Stimulated activated naive CD4-positive, alpha-beta T cell treated with Interleukin-2 at 50 U/mL for 16 hours (primary cell): ENCODE measurements at regions not wholly inside any gene's neighbourhood (a gene's known extent, or its start where the extent isn't known, plus 50 kb on each side); places are given as distances from the start of the nearest gene placed in this dataset.
"Not testable (repeated sequence)": the region's sequence is repeated elsewhere in the genome, so short reads cannot be mapped to it uniquely, and the experiment has no call there.

Source experiments
- DNase-seq: peaks from one replicate; lab custom pipeline; 2025; lab: John Stamatoyannopoulos, UW

DNA sequence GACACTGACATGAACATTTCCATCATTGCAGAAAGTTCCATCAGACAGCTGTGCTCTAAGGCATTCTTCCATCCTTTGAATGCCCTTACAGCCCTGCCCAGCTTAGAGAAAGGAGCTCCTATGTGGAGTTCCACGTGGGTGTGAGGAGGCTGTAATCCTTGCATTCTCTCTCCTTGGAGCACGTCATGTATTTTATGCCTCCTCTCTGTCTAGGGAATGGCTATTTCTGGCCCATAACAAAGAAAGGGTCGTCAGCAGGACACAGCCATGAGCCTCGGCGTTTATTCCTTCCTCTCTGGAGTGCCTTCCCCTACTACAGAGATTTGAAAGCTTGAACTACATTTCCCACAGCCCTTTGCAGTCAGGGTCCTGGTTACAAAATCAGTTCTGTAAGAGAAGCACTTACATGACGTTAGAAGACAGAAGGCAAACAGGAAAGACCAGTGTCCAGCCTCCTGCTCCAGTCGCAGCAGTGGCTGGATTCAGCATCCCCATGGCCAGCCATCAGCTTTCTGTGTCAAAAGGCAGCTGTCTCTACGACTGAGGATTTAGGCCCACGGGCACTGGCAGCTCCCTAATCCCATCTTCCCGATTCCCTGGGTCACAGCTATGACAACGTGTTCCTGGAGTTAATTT is 234.9 kb downstream of the TFCP2L1 start:
- no peak for DNase-seq

DNA sequence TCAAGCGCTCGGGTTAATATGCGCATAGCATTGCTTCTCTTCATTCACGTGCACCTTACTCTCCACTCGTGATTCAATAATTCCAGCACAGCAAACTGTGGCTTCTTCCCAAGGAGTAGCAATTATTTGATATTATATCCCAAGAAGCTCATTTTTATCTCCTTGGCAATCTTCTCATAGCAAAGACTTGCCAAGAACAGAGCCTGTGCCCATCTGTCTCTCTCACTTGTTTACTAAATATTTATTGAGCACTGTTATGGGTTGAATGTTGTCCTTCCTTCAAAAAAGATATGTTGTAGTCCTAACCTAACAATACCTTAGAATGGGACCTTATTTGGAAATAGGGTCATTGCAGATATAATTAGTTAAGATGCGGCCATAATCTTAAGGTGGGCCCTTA is 233.7 kb downstream of the TFCP2L1 start:
- no peak for DNase-seq

DNA sequence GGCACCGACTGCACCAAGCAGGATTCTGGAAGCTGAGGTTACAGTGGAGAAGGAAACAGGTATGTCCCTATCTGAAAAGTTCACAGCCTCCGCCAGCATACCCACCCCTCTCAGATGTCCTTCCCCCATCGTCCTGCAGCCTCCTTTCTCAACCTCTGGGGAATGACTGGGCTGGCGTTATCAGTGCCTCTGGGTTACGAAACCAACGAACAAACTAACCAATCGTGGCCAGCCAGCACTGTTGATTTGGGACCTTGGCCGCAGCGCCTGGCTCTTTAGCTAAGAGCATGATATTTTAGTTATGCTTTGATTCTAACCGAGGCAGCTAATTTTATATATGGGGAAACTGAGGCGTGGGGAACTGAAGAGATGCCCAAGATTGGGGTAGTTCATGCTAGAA is 233.0 kb downstream of the TFCP2L1 start:
- DNase-seq: no peak

DNA sequence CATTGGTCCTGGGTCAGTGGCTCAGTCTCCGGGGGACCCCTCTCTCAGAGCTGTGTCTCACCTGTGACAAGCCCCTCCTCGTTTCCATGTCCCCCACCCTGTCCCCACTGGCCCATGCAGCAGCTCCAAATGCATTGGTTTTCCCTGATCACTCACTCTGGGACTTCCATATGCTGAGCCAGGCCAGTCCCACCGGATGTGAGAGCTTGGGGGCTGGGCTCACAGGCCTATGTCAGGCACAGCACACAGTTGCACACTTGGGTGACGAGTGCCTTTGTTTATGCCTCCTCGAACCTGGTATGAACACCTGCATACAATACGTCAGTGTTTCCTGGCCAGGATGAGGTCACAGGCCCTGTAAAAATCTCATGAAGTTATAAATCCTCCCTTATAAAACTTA is 232.5 kb downstream of the TFCP2L1 start:
- DNase-seq: no peak

DNA sequence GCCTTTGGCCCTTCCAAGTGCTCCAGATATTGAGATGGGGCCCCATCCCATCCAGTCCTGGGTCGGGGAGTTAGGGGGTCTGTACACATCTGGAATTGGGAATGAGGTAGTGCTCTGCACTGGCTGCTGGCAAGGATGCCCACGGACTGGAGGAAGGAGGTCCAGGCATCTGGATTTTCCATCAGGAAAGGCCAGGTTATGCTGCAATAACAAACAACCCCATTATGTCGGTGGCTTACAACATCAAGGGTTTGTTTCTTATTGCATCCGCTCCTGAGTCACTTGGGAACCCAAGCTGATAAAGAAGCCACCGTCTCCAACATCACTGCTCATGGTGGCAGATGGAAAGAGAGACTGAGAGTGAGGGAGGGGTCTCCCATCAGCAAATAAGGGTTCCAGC is 229.9 kb downstream of the TFCP2L1 start:
- DNase-seq: no peak

DNA sequence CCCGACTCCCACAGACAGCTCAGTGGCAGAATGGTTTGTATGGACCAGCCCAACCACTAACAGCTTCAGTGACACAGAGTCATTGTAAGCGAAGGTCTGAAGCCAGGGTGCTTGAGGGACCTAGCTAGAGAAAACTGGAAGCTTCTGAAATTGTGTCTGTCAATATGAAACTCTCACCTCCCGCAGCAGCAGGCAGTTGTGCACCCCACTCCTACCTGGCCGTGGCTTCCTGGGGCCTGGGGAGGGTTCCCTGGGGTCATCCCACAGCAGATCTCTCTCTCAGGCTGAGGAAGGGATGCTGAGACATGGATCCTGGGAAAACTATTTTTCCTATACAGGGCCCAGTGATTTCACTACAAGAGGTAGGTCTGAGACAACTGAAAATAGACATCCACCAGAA is 229.5 kb downstream of the TFCP2L1 start:
- DNase-seq: no peak

DNA sequence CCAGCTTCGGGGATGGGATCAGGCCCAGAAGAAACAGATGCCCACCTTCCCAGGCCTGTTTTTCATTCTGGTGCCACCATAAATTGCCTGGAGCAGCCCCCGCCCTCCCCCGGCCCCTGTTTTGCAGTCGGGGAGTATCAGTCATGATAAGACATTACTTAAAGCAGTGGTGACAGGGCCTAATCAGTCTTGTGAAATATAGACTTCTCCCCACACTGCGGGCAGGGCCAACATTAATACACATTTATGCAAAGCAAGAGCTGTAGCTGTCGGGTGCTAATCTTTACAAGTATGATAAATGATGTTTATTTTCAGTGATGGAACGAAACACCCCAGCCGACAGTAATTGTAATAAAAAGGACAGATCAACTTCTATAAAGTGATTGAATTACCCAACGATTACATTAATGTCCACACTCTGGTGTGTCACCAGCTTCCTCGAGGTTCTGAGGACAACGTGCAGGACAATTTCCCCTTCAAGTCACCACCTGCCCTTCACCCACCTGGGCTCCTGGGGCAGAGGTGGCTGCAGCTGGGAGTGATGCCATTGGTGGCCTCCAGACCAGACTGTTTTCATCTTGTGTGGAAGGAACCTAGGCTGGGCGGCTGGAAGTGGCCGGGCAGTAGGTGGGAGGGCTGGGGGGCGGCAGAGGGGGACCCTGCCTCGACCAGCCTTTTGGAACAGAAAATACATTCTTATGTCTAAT is 226.0 kb downstream of the TFCP2L1 start:
- DNase-seq: no peak

DNA sequence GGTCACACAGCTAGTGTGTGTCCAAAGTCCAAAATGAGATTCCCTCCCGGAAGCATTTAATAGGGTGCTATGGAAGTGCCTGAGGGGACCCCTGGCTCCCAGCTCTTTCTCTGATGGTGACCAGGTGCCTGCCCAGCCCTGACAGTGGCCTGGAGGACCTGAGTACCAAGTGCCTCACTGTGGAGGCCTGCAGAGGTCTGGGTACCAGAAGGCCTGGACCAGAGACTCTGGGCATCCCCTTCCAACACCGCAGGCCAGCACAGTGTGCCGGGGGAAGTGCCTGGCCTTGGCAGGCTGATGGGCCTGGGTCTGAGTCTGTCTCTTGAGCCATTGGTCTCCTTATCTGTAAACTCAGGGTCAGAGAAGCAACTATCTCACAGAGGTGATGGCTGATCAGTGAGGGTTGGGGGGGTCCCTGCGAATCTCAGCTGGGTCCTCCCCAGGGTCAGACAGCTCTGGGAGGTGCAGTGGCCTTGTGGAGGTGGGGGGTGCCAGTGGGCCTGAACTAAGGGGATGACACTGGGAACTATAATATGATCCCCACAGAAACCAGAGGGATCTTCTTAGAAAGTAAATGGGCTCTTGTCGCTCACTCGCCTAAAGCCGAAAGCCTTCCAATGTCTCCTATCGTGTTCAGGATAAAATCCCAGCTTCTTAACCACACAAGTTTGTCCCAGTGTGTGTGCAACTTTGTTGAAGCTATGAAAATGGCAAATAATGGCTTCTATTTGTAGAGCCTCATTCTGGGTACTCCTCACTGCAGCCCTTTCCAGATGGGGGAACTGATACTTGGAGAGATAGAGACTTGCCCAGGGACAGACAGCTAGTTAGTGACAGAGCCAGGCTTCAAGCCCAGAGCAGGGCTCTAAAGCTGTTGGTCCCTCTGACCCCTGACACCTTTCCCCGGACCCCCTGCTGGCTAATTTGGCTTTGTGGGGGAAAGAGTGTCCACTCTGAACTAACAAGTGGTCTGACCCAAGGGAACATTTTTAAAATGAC is 225.1 kb downstream of the TFCP2L1 start:
- DNase-seq: no peak

DNA sequence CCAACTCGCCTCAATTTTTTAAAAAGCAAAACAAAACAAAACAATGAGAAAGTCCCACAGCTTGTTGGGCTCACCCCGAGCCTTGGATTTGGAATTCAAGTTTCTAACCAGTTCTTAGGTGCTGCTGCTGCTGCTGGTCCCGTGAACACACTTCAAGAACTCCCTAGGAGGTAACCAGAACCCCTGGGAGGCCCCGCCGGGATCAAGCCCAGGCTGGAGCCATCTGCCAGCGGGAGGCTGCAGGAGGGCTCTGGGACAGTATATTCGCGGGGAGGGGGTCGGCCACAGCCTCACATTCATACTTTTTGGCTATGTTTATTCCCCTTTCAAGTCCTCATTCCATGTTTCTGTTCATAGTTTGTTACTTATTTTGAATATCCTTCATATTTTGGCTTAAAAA is 223.4 kb downstream of the TFCP2L1 start:
- no peak for DNase-seq

DNA sequence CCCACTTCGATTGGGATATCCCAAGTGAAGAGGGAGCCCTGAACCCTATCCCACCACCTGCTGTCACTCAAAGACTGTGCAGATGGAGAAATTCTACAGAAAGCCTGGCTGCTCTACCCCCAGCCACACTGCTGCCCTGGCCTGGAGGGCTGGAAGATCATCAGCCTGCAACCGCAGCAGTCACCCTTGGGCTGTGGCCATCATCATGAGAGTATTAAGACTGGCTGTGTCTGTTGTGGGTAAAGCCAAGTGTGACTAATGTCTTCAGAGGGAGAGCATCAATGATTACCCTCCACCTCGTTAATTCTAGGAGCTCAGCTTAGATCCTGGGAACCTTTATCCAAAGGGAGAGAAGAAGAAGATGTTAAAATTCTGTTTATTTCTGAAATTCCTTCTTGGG is 221.5 kb downstream of the TFCP2L1 start:
- DNase-seq: no peak

DNA sequence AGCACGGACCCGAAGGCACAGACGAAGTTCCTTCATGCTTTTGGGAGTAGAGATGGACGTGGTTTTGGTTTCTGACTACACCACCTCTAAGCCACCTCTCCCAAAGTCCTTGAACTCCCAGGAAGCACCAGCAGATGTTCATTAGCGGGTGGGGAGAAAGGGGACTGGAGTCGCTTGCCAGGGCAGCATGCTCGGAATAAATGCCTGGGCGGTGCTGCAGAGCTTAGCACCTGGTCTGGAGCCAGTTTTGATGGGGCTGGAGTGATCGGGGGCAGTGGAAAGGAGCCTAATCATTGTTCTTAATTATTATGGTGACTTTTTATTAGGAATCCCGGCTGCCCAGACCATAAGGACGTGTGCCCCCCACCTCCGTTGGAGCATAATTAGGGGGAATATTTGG is 220.8 kb downstream of the TFCP2L1 start:
- DNase-seq: no peak

DNA sequence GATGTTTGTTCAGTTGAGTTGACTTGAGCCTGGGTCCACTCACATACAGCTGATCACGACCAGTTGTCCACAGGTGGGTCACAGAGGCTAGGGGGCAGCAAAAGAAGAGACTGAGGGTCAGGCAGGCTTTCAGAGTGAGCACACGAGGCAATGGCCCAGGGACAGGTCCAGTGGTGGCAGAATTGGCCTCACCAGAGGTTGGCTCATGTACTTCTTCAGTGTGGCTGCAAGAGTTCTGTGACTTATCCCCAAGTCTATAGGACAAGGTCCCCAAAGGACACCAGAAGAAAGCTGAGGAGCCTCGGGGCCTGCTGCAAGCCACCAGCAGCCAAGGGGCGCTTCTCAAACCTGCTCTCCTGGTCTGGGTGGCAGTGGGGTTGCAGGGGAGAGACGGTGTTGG is 219.8 kb downstream of the TFCP2L1 start:
- no peak for DNase-seq

DNA sequence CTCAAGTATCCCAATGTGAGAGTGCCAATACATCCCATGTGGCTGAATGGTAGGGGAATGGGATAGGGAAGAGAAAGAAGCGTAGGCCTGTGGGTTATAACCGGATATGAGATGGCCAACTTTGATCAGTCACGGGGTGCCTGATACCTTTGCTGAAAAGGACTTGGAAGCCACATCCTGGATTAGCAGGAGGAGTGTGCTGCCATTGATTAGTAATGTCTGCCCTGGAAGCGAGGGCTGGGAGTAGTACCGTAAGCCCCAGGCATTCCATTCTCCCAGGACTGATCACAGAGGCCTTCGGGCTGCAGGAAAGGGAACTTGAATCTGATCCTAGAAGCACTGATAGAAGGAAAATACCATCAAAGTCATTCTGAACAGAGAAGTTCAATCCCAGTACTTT is 218.5 kb downstream of the TFCP2L1 start:
- no peak for DNase-seq

DNA sequence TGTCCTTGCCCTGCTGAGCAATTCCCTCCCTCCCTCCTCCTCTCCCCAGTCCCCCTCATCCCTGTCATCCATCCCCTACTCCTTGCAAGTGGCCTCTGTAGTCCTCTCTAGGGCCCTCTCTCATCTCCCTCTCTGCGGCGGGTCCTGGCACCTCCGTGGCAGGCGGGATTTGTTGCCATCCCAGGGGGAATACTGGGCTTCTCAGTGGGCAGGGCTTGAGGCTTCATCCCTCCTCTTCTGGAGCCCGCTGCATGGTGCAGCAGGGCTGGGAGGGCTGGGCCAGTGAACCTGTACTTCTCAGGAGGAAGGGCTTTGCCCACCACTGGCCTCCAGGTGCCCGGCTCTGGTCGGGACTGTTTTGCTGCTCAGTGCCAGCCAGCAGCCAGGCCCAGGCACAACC is 216.2 kb downstream of the TFCP2L1 start:
- DNase-seq: no peak

DNA sequence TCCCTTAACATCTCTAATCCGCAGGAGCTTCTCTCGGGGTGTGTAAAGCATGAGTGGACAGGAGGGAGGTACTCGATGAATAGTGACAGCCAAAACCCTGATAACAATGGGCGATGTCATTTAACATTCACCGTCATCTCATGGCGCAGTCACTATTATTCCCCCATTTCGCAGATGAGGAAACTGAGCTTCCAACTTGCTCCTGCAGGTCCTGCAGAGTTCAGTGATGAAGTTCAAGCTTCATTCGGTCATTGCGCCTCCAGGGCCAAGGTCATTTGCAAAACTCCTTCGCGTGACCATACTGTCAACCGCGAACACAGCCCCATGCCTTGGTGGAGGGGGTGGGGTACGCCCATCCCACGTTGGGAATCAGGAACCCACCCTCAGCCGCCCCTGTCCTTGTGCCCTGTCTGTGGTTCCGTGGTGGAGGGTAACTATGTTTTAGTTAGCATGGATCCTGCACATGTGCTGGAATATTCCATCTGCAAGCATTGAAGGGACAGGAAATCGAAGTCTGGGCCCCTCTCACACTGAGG is 215.5 kb downstream of the TFCP2L1 start:
- no peak for DNase-seq

DNA sequence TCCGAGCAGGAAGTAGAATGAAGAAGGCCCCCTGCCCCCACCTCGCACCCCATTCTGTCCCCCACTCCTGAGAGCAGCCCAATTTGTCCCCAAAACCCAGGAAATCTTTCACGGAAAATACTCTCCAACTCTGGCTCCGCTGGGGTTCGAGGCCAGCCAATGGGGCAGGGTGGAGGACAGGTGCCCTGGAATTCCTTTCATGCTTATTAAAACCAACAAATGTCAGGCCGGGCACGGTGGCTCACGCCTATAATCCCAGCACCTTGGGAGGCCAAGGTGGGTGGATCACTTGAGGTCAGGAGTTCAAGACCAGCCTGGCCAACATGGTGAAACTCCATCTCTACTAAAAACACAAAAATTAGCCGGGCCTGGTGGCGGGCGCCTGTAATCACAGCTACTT is 214.9 kb downstream of the TFCP2L1 start:
- DNase-seq: not testable (repeated sequence)

DNA sequence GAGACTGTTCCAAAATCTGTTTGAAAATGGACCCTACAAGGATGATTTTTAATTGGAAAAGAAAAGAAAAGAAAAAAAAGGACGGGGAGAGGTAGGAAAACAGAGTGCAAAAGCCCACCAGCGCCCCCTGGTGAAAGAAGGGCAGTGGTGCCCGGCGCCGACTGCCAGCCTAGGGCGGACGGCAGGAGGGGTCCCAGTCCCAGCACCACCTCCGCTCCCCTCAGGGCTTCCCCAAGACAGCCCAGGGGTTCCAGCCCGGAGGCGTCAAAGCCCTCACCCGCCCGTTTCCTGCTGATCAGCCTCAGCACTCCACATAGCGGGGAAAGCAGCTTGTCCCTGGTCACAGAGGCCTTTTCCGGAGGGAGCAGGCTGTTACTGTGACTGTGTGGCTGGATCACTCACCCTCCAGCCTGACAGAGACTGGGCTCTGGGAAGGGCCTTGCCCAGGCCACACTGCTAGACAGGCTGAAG is 213.9 kb downstream of the TFCP2L1 start:
- no peak for DNase-seq

DNA sequence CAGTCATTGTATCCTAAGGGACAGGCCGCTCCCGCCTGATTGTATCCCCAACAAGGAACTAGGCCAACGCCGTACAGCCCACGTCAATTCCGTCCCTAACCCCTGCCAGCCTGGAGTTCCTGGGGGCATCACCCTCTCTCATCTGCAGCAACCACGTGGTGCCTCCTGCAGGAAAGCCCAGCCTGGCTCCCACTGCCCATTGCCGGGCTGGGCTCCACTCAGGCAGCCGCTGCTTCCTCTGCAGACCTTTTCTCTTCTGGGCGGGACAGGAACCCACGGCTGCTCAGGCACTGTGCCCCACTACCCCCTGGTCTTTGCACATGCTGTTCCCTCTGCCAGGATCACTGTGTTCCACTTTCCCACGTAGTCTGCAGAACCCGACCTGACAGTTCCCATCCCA is 212.2 kb downstream of the TFCP2L1 start:
- no peak for DNase-seq

DNA sequence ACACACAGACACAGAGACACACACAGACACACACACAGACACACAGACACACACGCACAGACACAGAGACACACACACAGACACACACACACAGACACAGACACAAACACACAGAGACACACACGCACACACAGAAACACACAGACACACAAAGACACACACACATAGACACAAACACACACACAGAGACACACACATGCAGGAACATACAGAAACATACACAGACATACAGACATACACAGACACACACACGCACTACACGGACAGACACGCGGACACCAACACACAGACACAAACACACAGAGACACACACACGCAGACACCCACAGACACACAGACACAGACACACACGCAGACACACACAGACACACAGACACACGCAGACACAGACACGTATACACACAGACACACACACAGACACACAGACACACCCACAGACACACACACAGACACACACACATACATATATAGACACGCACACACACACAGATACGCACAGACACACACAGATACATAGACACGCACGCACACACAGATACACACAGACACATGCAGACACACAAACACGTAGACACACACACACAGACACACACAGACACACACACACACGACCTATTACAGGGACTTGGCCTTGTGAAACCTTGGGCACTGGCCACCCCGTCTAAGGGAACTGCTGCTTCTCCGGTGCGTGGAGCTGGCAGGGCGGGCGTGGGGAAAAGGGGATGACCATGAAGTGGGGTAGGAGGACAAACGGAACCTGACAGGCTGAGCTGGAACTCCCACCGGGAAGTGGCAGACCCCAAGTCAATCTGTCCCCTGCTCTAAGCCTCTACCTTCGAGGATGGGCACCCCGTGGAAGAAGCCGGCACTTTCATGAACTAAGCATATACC is 211.4 kb downstream of the TFCP2L1 start:
- DNase-seq: no peak

DNA sequence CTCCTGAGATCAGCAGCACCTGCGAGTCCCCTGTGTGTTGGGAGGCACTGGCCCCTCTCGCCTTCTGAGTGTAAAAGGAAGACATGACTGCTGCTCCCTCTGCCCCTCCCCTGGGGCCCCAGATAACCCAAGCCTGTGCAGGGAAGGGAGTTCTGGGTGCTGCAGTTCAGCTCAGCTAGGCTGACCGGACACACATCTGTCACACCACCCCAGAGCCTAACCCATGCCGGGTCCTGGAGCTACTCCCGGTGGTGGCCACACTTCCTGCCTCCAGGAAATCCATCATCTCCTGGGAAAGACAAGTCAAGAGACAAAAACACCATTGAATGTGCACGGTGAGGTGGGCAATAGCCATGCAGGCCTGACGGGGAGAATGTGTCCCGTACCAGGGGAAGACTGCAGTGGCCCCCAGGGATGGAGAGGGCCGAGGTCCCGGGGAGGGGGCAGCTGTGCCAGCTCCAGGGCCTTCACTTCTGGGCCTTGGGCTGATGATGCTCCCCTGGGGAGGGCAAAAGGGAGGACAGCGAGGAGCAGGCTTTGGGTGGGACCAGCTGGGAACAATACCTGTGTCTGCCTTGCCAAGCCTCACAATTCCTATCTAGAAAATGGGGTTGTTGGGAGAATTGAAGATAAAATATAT is 210.6 kb downstream of the TFCP2L1 start:
- no peak for DNase-seq

DNA sequence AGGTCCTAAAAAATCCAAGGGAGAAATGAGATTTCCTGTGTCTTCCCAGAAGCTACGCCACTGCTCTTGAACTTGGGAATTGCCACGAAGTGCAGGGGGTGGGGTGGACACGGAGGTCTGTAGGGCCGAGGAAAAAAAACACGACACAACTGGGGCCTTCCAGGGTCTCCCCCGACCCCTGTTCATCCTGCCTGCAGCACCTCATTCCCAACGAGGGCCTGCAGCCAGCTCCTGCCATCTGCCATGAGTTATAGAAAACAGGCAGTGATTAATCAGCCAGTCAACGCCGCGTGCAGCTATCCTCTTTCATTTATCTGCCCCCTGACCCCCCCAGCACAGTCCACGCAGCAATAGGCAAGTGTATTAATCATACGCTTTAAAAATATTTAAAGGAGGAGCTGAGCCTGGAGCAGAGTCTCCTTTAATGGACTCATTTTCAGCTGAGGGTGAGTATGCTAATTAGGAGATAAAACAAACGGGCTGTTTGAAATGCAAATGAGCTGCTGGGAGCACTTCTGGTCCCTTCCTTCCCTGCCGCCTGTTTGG is 209.9 kb downstream of the TFCP2L1 start:
- DNase-seq: no peak
